Activated effector memory CD4-positive, alpha-beta T cell treated with Interleukin-2 at 50 U/mL for 16 hours (primary cell): ENCODE measurements at regions not wholly inside any gene's neighbourhood (a gene's known extent, or its start where the extent isn't known, plus 50 kb on each side); places are given as distances from the start of the nearest gene placed in this dataset.
"Not testable (repeated sequence)": the region's sequence is repeated elsewhere in the genome, so short reads cannot be mapped to it uniquely, and the experiment has no call there.

Experiments used
- DNase-seq: peaks from one replicate; pipeline ENCODE4 v3.0.0-alpha.2; 2020

DNA sequence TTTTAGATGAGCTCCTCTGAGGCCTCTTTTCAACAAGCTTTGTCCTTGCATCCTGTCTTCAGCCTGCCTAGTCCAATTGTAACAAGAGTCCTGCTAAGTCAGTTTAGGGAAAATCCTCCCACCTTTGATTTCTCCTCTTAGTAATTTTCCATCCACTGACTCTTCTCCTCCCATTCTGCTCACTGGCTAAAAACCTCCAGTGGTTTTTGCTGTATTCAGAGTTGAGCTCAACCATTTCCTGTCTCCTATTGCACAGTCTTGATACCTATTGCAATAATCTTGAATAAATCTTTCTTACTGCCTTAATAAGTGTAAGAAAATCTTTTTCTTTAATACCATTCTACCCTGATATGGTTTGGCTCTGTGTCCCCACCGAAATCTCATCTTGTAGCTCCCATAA, 117.8 kb upstream of the ENPP6 start:
- no peak for DNase-seq

DNA sequence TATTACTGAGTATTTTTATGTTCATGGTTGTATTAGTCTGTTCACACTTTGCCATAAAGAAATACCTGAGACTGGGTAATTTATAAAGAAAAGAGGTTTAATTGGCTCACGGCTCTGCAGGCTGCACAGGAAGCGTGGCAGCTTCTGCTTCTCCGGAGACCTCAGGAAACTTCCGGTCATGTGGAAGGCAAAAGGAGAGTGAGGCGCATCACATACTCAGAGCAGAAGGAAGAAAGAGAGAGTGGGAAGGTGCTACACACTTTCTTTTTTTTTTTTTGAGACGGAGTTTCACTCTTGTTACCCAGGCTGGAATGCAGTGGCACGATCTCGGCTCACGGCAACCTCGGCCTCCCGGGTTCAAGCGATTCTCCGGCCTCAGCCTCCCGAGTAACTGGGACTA, 115.8 kb upstream of the ENPP6 start:
- not testable (repeated sequence) for DNase-seq

- no peak for DNase-seq
Observed at GRCh38 chr4:184331268-184331995, 113.8 kb upstream of the ENPP6 start.

GRCh38 chr4:184330517-184331094, 112.9 kb upstream of the ENPP6 start:
- DNase-seq: not testable (repeated sequence)

GRCh38 chr4:184329659-184330400, 112.2 kb upstream of the ENPP6 start:
- no peak for DNase-seq

DNA sequence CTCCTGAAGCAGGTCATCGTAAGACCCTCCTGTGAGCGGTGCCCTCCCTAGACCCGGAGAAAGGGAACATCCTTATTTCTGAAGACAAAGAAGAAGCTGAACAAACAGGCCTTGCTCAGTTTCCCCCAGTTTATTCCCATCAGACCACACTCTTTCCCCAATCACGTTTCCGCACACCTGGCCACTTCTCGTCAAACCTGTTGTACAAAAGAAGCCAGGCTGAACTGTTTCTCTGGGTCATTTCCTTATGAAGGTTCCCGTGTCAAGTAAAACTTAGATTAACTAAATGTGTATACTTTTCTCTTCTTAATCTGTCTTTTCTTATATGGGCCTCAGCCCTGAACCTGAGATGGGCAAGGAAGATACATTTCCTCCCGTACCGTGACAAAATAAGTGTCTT, 111.6 kb upstream of the ENPP6 start:
- DNase-seq: no peak

- no peak for DNase-seq
Observed at GRCh38 chr4:184328022-184328736, 110.5 kb upstream of the ENPP6 start.

DNA sequence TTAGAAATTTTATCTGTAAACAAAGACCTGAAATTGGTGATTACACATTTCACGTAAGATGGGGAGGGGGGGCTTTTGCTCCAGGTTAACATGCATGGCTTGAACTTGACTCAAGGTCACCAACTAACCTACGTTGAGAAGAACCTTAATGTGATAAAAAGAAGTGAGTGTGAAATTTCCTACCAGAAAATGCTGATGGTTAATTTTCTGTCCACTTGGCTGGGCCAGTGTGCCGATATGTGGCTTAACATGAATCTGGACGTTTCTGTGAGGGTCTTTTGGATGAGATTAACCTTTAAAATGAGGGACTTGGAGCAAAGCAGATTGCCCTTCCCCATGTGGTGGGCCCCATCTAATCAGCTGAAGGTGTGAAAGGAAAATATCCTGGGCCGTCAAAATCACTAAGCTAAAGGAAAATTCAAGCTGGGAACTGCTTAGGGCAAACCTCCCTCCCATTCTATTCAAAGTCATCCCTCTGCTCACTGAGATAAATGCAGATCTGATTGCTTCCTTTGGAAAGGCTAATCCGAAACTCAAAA, 107.3 kb upstream of the ENPP6 start:
- DNase-seq: no peak

- DNase-seq: no peak
Observed at GRCh38 chr4:184322328-184323025, 104.8 kb upstream of the ENPP6 start.

- no peak for DNase-seq
Observed at GRCh38 chr4:184320631-184321030, 103.0 kb upstream of the ENPP6 start.

DNA sequence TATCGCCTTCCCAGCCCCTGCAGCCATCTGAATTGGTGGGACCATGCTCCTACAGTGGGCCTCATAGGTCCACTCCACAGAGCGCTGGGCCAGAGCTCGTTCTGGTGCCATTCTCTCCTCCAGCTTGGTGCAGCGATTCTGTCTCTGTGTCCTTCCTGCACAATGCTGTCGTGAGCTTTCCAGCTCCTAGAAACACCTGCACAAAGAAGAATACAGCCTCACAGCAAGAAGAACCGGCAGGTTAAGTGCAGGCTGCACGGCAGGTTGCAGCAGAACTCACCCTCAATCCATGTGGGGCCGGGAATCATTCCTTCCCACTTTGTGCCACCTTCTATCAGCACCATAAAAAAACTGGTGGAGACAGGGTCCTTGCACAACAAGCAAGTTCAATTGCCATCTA, 101.2 kb upstream of the ENPP6 start:
- no peak for DNase-seq

DNA sequence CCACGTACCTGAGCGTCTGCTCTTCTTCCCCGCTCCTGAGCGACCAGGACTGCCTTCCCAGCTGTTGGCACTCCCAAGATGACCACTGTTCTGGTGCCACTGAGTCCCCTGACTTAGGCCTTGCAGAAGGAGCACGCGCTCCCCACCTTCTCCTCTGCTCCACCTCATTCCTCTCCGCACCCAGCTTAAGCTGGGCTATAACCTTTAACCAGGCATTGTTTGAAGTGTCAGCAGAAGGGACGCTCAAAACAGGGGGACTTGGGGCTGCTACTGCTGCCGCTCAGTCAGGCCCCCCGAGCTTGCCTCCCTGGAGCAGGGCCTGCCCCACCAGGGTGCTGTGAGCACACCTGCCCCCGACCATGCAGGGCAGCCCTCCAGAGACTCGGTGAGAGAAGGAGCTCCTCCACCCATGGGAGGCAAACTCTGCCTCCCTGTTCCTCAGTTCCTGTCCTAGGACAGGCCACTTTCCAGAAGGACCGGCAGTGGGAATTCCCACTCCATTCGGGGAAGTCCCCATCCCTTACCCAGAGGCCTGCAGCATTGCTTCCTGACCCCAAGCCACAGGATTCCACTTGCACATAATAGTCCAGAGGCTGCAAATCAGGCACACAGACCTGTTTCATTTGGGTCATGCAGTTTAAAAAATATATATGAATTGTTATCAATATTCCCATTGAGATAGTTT, 99.7 kb upstream of the ENPP6 start:
- no peak for DNase-seq

DNA sequence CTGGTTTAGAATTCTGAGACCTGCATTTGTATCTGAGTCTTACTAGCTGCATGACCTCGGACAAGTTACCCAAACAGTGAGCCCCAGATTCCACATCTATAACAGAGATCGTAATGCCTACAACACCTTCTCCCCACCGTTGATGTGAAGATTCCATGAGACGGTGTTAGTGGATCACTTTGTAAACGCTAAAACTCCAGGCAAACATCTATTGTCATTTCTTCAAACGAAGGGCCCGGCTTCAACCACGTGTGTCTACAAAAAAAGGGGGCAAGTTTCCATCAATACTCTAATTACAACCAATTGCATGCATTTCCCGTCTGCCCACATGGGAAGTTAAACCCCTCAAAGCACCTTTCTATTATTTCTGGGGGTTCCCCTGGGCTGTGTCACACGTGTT, 99.1 kb upstream of the ENPP6 start:
- no peak for DNase-seq

DNA sequence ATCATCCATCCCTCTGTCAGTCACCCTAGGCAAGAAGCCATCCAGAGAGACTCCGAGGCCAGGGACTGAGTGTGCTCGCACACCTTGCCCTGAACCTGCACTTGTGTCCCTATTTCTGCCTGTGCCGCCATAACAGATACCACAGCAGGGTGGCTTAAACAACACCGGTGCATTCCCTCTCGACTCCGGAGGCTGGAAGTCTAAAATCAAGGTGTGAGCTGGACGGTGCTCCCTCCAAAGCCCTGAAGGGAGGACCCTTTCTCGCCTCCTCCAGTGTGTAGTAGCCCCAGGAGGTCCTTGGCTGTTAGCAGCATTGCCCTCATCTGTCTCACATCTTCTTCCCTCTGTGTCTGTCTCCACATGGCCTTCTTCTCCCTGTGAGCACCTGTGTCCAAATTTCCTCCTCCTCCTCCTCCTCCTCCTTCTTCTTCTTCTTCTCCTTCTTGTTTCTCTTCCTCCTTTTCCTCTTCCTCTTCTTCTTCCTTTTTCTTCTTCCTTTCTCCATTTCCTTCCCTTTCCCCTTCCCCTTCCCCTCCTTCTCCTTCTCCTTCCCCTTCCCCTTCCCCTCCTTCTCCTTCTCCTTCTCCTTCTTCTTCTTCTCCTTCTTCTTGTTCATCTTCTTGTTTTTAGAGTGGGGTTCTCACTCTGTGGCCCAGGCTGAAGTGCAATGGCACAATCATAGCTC, 98.1 kb upstream of the ENPP6 start:
- no peak for DNase-seq

DNA sequence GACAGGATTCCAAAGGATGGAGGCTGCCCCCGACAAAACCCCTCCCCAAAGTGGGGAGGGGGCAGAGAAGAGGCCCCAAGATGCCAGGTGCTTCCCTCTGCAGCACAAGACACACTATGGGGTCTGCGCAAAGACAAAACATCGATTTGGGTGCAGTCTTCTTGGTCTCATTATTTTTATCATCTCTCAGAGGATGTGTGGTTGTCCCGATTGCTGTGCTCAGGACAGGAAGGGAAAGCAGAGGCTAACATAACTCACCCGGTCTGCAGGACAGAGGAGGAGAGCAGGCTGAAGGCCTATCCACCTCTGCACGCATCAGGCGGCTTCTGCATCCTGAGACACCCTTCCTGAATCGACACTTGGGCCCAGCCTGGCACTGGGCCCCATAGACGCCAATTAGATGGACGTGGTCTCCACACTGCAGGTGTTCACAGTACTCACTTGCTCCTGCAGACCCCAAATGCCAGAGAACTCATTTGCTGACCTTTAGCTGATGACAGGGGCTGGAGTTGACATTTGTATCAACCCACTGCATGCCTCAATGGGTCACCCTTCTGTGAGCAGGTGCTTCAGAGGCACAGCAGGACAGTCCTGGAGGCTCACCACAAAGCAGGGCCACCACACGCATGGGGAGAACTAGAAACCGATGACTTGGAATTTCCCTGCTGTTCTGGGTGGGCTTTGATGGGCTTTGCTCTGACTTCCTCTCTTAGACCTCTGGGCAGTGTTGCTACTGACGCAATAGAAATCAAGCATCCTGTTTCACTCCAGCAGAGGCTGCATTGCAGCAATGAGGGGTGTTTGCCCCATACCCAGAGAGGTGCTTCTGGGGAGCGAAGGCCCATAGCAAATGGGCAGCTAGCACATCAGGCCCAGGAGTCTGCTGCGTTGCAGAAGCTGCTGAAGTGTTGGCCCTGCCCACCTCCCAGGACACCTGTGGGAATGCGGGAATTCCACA, 96.3 kb upstream of the ENPP6 start:
- no peak for DNase-seq

GRCh38 chr4:184313058-184313581, 95.4 kb upstream of the ENPP6 start:
- no peak for DNase-seq

DNA sequence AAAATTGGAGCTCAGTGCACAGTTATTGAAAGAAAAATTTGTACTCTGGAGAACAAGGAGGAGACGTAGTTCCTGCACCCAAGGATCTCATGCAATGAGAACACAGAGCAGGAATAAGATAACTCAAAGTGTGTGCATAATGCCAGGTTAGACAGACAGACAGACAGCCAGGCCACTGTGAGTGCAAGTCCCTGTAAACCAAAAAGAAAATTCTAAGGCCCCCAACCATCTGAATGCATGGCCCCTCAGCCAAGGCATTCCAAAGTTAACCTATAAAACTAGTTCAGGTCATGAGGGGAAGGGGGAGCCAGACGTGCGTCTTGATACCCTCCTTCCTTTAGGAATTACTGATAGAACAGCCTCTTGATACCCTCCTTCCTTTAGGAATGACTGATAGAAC, 94.5 kb upstream of the ENPP6 start:
- DNase-seq: no peak

DNA sequence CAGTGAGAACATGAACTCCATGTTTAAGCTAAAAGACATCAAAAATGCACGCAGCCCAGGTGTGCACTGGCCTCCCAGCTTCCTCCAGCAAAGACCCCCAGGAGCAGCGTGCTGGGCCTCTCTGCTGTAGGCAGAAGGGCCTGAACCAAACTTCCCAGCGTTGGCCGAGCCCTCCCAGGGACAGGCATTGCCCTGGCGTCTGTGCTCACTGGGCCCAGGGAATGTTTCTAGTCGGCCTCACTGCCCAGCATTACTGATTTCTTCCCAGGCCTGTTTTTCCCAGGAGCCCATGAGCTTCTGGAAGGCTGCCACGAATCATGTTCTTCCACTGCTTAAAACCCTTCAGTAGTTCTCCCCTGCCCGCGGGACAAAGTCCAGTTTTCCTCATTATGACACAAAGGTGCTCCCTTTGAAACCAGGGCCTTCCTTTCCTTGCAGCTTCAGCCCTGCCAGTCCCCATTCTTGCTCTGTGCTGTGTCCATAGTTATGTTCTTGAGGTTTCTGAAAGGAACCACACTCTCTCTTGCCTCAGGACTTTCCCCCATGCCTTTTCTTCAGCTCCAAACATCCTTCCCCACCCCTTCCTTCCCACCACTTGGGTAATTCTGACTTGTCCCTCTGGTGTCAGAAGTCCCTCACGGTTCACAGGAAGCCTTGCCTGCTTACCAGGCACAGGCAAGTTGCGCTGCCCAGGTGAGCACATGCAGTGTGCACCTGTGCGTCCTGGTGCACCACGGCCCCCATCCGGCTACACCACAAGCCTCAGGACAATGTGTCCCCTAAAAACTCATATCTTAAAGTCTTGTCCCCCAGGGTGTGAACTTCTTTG, 93.4 kb upstream of the ENPP6 start:
- DNase-seq: no peak

DNA sequence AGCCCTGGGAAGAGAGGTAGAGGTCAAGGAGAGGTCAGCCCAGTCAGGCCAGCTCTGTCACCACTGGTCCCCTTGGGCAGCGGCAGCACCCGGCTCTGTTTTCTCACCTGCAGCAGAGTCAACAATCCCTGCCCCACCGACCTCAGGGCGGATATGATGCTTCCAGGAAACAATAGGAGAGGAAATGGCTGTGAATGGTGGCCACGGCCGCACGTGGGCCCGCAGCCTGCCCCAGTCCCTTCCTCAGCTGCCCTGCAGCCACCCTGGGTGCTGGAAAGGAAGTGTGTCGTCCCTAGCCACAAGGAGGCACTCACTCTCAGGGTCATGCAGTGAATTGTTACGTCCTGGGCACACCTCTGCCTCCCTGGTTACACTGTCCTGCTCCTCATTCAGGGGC, 92.5 kb upstream of the ENPP6 start:
- DNase-seq: peak; percentile 44
